ENCODE measurements at regions not wholly inside any gene's neighbourhood (a gene's known extent, or its start where the extent isn't known, plus 50 kb on each side); places are given as distances from the start of the nearest gene placed in this dataset.

DNA sequence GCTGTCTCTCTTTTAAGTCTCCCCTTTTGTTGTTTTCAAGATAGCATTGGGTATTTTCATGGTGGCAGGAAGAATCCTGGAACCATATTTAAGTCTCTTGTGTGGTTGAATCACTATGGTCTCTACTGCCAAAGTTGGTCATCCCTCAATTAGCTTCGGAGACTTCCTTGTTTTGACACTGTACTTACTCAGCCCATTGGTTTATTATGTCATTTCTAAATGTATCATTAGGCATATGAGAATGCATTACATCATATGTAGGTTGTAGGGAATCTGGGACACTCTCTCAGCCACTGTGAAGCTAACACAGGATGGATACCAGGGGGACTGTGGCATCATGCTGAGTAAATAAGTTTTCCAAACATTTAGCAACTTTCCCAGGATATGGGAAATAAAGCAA is 211.8 kb downstream of the DTHD1 start:
- DNase-seq (ENCODE audit: low read depth in 2 of 2): no peak

DNA sequence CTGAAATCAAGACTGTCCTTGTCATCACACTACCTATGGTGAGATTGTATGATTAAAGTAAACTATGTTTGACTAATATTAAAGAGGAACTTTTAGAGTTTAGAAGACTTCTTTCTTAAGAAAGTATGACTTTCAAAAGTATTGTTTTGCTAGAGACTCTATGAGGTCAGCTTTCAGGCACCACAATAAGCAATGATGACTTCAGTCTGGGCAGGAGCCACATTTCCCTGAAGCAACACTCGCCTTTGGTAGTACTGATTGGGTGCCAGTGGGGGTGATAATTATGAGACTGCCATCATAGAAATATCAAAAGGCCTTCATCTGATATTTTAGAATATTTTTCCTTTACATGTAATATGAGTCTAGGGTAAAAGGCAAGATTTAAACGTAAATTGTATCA is 212.6 kb downstream of the DTHD1 start:
- no peak for DNase-seq (ENCODE audit: low read depth in 2 of 2)

DNA sequence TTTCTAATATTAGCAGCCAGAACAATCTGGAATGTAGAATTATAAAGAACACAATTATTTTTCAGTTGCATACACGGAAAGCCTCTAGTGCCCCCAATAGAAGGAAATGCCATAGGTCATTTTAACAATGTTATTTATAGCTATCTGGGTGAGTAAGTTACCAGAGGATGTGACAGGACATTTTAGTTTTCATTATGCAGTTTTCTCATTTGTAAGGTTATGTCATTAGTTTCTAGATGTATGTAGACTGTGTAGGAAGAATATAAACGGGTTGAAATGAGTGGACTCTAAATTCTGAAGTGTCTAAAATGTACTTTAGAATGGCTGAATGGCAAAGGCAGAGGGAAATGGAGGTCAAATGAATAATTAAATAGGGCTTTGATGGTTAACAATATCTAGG is 213.3 kb downstream of the DTHD1 start:
- DNase-seq (ENCODE audit: low read depth in 2 of 2): no peak

DNA sequence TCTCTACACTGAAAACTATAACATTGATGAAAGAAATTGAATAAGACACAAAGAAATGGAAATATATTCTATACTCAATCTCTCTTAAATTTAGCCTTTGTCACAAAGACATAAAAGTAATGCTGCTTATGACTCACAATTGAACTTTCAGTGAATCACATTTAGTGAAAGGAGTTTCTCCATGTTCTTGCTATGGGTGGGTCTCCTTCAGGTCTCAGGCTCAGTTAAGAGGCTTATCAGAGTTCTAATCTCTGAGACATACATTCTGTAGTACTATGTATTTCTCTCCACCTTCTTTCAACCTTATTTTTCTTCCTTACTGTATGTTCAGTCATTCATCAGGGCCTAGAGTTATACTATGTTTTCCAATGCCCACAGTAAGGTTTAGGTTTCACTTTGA is 220.9 kb downstream of the DTHD1 start:
- no peak for DNase-seq (ENCODE audit: low read depth in 2 of 2)

DNA sequence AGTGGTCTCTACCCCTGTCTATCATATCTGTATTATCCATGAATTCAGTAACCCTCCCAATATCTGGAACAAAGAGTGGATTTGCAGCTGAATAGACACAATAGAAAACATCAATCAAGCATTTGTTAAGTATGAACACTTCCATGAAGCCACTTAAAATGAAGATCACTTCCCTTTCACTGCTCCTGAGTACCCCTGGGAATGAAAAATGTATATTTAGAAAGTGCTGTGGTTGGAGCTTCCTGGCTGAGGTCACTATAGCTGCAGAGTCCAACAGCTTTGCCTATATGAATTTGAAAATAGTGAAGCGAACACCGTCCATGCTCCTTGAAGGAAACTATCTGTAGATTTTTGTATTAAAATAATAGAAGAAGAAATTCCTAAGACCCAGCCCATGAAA is 227.0 kb downstream of the DTHD1 start:
- no peak for DNase-seq (ENCODE audit: low read depth in 2 of 2)

- no peak for DNase-seq (ENCODE audit: low read depth in 2 of 2)
Measured at GRCh38 chr4:36509845-36510244, 228.4 kb downstream of the DTHD1 start.

DNA sequence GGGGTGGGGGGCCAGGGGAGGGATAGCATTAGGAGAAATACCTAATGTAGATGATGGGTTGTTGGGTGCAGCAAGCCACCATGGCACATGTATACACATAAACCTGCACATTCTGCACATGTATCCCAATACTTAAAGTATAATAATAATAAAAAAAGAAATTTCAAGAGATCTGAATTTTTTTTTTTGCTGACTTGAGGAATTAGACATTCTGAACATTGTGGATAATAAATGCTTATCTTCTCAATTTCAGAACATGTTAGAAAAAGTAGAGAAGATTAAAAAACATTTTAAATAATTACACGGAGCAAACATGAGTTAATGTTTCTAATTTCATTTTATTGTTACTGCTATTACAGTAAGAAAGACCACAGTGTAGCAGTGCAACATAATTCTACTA is 230.4 kb downstream of the DTHD1 start:
- no peak for DNase-seq (ENCODE audit: low read depth in 2 of 2)

- no peak for DNase-seq (ENCODE audit: low read depth in 2 of 2)
Measured at GRCh38 chr4:36516522-36517095, 235.2 kb downstream of the DTHD1 start.

DNA sequence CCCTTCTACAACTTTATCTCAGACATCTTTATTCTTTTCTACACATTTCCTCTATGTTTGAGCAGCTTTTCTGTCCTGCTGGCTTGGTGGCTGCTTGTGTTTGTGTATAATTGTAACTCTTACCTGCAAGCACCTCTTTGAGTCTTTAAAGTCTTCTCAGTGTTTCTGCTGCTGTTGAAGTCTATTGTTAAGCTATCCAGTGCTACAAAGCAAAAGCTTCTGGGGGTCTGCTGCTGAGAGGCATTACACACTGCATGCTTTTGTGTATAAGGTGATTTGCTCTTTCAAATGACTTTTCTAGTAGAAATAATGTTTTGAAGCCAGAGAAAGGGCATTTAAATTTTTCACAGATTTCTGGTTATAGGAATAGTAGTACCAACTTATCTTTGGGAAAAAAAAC is 241.8 kb downstream of the DTHD1 start:
- no peak for DNase-seq (ENCODE audit: low read depth in 2 of 2)

DNA sequence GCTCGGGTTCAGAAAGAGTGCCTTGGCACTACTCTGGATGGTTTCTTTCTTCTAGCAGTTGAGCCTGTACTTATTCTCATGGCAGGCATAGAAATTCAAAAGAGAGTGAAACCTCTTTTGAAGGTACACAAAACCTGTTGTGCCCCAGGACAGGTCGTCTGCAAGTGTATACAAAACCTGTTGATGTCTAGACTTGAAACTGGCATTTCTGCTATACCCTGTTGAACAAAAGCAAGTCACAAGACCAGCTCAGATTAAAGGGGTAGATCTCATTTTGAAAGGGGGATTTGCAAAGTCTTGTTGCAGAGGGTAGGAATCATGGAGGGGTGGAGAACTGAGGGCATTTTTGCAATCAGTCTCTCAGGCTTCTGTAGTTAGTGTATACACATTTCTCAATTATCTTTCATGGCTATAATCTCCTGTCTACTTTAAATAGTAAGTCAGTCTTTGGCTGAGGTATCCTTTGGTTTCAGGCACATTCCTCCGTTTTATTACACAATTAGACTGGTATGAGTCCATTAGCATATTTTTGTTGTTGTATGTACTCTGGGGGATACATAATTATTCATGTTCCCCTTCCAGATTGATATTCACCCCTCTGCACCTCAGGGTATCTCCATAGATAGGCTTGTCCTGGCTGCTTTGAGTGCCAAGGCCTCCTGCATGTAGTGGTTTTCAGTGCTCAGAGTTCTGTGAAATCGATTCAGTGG is 251.4 kb downstream of the DTHD1 start:
- no peak for DNase-seq (ENCODE audit: low read depth in 2 of 2)

- DNase-seq (ENCODE audit: low read depth in 2 of 2): no peak
Measured at GRCh38 chr4:36533944-36534343, 252.5 kb downstream of the DTHD1 start.

- DNase-seq (ENCODE audit: low read depth in 2 of 2): no peak
Measured at GRCh38 chr4:36547383-36547782, 266.0 kb downstream of the DTHD1 start.

GRCh38 chr4:36549252-36549651 is 267.8 kb downstream of the DTHD1 start:
- no peak for DNase-seq (ENCODE audit: low read depth in 2 of 2)

DNA sequence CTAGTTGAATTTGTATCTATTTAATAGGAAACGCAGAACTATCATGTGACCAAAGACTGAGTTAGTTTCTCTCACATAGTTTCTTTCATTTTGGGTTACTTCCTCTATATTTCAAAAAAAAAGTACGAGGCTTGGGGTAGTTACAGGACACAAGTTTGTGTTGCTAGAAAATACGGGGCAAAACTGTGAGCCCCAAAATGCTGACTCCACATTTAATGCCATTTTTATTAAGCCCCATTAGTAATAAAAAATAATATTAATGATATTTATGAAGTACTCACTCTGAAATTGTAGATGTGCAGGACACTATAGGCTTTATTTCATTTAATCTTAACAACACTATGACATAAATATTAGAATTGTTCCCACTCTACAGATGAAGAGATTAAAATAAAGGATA is 268.6 kb downstream of the DTHD1 start:
- no peak for DNase-seq (ENCODE audit: low read depth in 2 of 2)

GRCh38 chr4:36551697-36552214 is 270.3 kb downstream of the DTHD1 start:
- DNase-seq (ENCODE audit: low read depth in 2 of 2): peak in 1 of 2 donors; percentile 0

DNA sequence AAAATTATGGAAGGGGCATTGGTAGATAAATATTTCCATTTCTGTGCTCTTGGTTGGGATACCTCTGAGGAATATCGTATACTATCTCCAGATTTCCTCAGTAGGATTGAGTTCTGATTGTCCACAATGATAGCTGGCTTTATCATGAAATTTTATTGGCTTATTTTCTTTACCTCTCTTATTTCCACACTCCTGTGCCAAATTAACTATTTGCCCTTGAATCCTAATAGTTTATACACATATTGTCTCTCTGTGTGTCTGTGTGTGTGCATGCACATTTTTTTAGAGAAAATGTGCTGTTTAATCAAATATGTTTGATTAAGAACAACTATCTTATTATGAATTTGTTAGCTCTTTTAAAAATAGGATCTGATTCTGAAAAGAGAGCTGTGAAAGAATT is 271.6 kb downstream of the DTHD1 start:
- DNase-seq (ENCODE audit: low read depth in 2 of 2): no peak

DNA sequence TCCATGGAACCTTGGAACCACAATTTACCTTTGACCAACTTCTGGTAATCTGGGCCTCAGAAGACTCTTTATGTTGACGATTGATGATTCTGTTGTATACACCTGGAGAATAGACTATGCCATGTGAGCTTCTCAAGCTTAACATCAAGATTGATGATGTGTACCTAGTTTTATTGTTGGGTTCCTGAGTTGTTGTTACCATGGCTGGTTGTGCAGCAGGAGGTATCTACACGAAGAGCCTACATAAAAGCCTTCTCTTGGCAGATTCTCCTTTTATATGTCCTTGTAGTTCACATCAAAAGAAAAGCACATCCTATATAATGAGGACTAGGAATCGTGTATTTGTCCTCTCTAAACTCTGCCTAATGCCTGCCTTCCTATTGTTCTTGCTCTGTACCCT is 272.0 kb downstream of the DTHD1 start:
- DNase-seq (ENCODE audit: low read depth in 2 of 2): no peak

DNA sequence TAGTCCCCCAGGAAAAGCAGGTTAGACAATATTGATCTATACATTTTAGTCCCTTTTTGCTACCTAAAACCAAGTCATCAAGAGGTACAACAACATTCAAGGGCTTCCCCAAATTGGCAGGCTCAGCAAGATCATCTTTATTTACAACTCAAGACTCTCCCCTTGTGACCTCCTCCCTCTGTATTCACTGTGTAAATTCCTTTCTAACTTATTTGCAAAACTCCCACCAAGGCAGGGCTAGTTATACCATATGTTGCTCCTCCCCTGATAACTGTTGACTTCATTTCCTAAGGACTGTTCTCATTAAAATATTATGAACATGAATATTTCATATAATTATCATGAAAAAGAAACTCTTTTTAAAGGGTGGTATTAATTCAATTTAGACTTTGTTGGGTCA is 275.6 kb downstream of the DTHD1 start:
- DNase-seq (ENCODE audit: low read depth in 2 of 2): no peak

DNA sequence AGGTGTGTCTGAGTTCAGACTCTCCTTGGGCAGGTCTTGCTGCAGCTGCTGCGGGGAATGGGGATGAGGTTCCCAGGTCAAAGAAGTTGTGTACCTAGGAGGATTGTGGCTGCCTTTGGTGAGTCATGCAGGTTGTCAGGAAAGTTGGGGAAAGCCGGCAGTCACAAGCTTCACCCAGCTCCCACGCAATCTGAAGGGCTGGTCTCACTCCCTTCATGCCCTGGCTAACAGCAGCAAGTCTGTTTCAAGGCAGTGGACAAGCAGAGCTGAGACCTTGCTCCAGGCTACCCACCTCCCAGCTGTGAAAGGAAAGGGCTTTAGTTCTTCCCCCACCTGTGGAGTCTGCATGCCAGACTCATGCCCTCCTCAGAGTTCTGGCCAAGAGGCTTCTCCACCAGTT is 287.2 kb downstream of the DTHD1 start:
- no peak for DNase-seq (ENCODE audit: low read depth in 2 of 2)

DNA sequence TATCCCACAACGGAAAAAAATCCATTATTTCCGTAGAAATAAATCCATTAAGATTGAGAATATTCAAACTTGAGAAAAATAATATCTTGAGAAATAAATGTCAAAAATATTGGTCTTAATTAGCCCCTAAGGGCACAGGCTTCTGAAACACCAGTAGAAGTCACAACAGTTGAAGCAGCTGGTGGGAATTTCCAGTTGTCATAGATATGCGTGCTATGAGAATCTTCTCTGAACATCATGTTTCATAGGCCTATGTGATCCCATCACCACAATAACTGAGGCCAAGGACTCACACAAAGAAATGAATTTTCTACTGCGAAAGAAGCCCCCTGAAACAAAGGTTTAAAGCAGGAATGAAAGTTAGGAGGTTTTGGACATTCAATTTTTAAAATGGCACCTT is 292.0 kb downstream of the DTHD1 start:
- DNase-seq (ENCODE audit: low read depth in 2 of 2): no peak

GRCh38 chr4:36574816-36575215 is 293.4 kb downstream of the DTHD1 start:
- no peak for DNase-seq (ENCODE audit: low read depth in 2 of 2)

- DNase-seq (ENCODE audit: low read depth in 2 of 2): no peak
Measured at GRCh38 chr4:36582198-36582597, 300.8 kb downstream of the DTHD1 start.

GRCh38 chr4:36587909-36588472 is 306.6 kb downstream of the DTHD1 start:
- DNase-seq (ENCODE audit: low read depth in 2 of 2): no peak
